ENCODE measurements at regions not wholly inside any gene's neighbourhood (a gene's known extent, or its start where the extent isn't known, plus 50 kb on each side); places are given as distances from the start of the nearest gene placed in this dataset.

DNA sequence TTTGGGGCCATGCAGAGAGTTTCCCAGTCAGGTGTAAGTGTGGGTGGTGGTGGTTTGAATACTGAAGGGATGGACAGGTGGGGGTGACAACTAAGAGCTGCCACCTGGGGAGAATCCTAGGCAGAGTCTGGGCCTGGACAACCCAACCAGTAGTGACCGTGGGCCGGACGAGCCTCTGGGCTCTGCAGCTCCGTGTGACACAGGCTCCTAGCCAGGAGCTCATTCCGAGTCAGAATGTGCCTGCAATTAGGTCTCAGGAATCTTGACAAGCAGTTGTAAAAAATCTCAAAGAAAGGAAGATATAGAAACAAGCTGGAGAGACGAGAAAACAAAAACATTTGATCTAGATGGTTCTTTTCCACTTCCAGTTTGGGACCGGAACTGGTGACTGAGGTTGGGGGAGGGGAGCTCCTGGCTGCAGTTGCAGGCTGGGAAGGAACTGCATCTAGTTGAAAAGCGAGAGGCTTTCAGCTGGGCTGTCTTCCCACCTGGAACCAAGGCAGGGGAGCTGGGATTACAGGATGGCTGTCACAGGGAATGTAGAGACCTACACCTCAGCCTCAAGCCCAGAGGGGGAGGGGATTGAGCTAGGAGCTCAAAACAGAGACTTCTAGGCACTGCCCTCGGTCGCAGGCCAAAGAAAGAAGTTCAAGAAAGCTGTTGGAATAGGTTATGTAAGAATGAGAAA is 156.9 kb downstream of the PAX1 start:
- peak overlapping the region; percentile 15 for H2AFZ ChIP-seq (ENCODE audit: low read length)
- no peak overlapping the region for H2BK15ac ChIP-seq (ENCODE audit: low read depth, low read length)
- H4K8ac ChIP-seq (replicated peaks; ENCODE audit: insufficient read length, low read depth, low read length): no peak overlapping the region
- no peaks in the 10 kb centered on the region for H3K79me2 ChIP-seq (ENCODE audit: insufficient read depth, low read length)
- Mint-ChIP-seq H3K9me3 (peaks cover 4 to 5% of the 10 kb centered on the region in 2 experiments; a peak in 4 of 5 replicates), H3K27ac (peak overlapping the region in 2 of 3 experiments; percentile 66 to 75; a peak in 2 of 7 replicates), H3K27me3 (ENCODE audit: low read depth) (peaks cover 47% of the 10 kb centered on the region), H3K4me3 (peak overlapping the region in 1 of 2 experiments; percentile 9; a peak in 1 of 5 replicates), H3K36me3 (ENCODE audit: insufficient read depth in 1 of 3, low read depth in 3 of 3) (no peaks in the 10 kb centered on the region; a peak in 1 of 7 replicates), H3K4me1 (peaks cover 13 to 17% of the 10 kb centered on the region in 2 experiments)
- no peak overlapping the region for H2BK12ac ChIP-seq (ENCODE audit: insufficient read length, low read depth, low read length)
- H3K27ac ChIP-seq (ENCODE audit: insufficient read length, low read depth, low read length): no peak overlapping the region
- H3K9ac ChIP-seq (ENCODE audit: extremely low read depth, insufficient read length, low read length): no peak overlapping the region
- TF ChIP-seq, protein P1, sequence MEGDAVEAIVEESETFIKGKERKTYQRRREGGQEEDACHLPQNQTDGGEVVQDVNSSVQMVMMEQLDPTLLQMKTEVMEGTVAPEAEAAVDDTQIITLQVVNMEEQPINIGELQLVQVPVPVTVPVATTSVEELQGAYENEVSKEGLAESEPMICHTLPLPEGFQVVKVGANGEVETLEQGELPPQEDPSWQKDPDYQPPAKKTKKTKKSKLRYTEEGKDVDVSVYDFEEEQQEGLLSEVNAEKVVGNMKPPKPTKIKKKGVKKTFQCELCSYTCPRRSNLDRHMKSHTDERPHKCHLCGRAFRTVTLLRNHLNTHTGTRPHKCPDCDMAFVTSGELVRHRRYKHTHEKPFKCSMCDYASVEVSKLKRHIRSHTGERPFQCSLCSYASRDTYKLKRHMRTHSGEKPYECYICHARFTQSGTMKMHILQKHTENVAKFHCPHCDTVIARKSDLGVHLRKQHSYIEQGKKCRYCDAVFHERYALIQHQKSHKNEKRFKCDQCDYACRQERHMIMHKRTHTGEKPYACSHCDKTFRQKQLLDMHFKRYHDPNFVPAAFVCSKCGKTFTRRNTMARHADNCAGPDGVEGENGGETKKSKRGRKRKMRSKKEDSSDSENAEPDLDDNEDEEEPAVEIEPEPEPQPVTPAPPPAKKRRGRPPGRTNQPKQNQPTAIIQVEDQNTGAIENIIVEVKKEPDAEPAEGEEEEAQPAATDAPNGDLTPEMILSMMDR (conservative IDR thresholded peaks at IDR 0.05): no peak
- H4K91ac ChIP-seq (ENCODE audit: insufficient read length, low read depth, low read length): no peak overlapping the region
- H3K23me2 ChIP-seq (ENCODE audit: insufficient read length, low read depth, low read length, poor library complexity, severe bottlenecking): no peaks in the 10 kb centered on the region
- H2BK120ac ChIP-seq (ENCODE audit: low read depth, low read length, poor library complexity, severe bottlenecking): no peak overlapping the region
- DNase-seq: peak; percentile 59
- H4K20me1 ChIP-seq (ENCODE audit: control insufficient read depth, insufficient read depth, insufficient read length): no peaks in the 10 kb centered on the region
- H3K4ac ChIP-seq (ENCODE audit: low read depth, low read length): no peak overlapping the region
- no peaks in the 10 kb centered on the region for H3K79me1 ChIP-seq (ENCODE audit: insufficient read depth, low read depth, low read length, poor library complexity, severe bottlenecking)
- H4K5ac ChIP-seq (ENCODE audit: insufficient read length, low read depth, low read length): no peak overlapping the region
- no peak overlapping the region for H2BK20ac ChIP-seq (ENCODE audit: low read depth, low read length, poor library complexity, severe bottlenecking)
- WGBS (ENCODE audit: extremely low coverage, insufficient read length, low lambda C conversion rate): no CpG with 5 or more reads among the region's 10 CpGs
- peaks cover 3% of the 10 kb centered on the region; the same call in 1 of the 2 replicates for H3K4me1 ChIP-seq (ENCODE audit: insufficient read depth, low read length)
- no peak overlapping the region for H2BK5ac ChIP-seq (ENCODE audit: insufficient read length, low read length)
- no peak overlapping the region for H2AK5ac ChIP-seq (ENCODE audit: insufficient read length, low read length)
- no peaks in the 10 kb centered on the region for H3K9me3 ChIP-seq (ENCODE audit: control insufficient read depth, low read depth, low read length)
- H3T11ph ChIP-seq (ENCODE audit: low read length): no peak overlapping the region
- no peaks in the 10 kb centered on the region for H3K27me3 ChIP-seq (ENCODE audit: insufficient read depth, low read length)
- no peak overlapping the region for H3K4me2 ChIP-seq (ENCODE audit: insufficient read depth, insufficient read length, low read length)
- 0 out of 2 replicates have a peak overlapping the region, but pooled peaks have one; percentile 8 for H3K14ac ChIP-seq (ENCODE audit: insufficient read depth, low read length)
- H3K18ac ChIP-seq (ENCODE audit: insufficient read length, low read depth, low read length): no peak overlapping the region
- H3K23ac ChIP-seq (ENCODE audit: insufficient read length, low read depth, low read length): no peak overlapping the region
- no peak overlapping the region for H3K56ac ChIP-seq (ENCODE audit: insufficient read length, low read depth, low read length)

All from H9 (cell line).